Esophagus muscularis mucosa (tissue), 4 donors: ENCODE measurements at regions not wholly inside any gene's neighbourhood (a gene's known extent, or its start where the extent isn't known, plus 50 kb on each side); places are given as distances from the start of the nearest gene placed in this dataset.
A peak's percentile ranks its signal among the peaks of the same experiment; 100 is the strongest.

Experiments used
- EP300 ChIP-seq: sonication (generic); formaldehyde crosslinking; IDR thresholded peaks from one replicate; pipeline ENCODE4 v1.6.1; 2017; ENCODE audit warnings: antibody characterized with exemption
- POLR2A ChIP-seq: fragments of 450-650 bp; IDR thresholded peaks from one replicate; pipeline ENCODE4 v1.6.1; 2017; ENCODE audit warnings: antibody characterized with exemption, moderate library complexity, mild to moderate bottlenecking, low read depth
- POLR2AphosphoS5 ChIP-seq, 2 donors: sonication (generic); formaldehyde crosslinking; IDR thresholded peaks; one replicate each; pipeline ENCODE4 v1.6.1; 2017; ENCODE audit warnings: antibody characterized with exemption in 2 of 2
- TF ChIP-seq, protein P1 (sequence below), 3 experiments: fragments of 200-600 bp in 2 of 3; fragments of 450-650 bp in 1 of 3; sonication (generic) in 2 of 3; IDR thresholded peaks; one replicate each; pipeline ENCODE4 v1.5.1; 2017 to 2019; ENCODE audit warnings: antibody characterized with exemption in 3 of 3, mild to moderate bottlenecking in 2 of 3, moderate library complexity in 1 of 3

DNA sequence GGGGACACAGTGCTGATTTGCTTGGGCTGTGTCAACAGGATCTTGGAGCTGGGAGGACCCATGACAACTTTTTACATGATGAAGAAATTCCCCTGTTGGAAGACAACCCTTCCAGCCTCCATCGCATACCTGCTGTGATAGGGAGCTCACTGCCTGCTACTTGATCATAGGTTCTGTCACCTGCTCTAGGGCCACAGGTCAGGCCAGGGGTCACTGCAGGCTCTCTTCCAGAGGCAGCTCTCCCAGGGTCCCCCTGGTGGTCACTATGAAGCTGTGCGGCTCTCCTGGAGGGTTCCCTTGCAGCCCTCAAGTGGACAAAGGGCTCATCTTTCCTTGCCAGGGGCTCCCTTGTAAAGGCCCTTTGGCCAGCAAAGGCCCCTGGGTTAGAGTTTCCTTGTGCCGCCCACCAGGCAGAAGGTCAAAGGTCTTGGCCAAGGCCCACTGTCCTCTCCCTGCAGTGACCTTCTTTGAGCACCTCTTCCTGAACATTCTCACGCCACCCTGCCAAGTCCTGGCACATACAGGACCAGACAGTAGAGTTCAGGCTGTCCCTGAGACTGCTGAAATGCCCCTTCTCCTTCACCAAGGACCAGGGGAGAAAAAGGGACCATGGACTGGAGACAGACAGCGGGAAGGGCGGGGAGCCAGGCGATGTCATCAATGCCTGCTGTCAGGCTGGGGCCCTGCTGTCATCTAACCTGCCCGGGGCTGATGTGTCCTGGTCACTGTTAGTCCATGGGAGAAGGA is 345.1 kb downstream of the DYSF start:
- TF ChIP-seq, protein P1, sequence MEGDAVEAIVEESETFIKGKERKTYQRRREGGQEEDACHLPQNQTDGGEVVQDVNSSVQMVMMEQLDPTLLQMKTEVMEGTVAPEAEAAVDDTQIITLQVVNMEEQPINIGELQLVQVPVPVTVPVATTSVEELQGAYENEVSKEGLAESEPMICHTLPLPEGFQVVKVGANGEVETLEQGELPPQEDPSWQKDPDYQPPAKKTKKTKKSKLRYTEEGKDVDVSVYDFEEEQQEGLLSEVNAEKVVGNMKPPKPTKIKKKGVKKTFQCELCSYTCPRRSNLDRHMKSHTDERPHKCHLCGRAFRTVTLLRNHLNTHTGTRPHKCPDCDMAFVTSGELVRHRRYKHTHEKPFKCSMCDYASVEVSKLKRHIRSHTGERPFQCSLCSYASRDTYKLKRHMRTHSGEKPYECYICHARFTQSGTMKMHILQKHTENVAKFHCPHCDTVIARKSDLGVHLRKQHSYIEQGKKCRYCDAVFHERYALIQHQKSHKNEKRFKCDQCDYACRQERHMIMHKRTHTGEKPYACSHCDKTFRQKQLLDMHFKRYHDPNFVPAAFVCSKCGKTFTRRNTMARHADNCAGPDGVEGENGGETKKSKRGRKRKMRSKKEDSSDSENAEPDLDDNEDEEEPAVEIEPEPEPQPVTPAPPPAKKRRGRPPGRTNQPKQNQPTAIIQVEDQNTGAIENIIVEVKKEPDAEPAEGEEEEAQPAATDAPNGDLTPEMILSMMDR (IDR thresholded peaks at IDR 0.05), result peak; percentile 57 to 70 (median 58)
- TF ChIP-seq POLR2A, result no peak
- no peak for TF ChIP-seq EP300
- no peak for TF ChIP-seq POLR2AphosphoS5 (IDR thresholded peaks at IDR 0.05)
